H1 (cell line): ENCODE measurements at regions not wholly inside any gene's neighbourhood (a gene's known extent, or its start where the extent isn't known, plus 50 kb on each side); places are given as distances from the start of the nearest gene placed in this dataset.
"Not testable (repeated sequence)": the region's sequence is repeated elsewhere in the genome, so short reads cannot be mapped to it uniquely, and the experiment has no call there.

Experiments
- CTCF ChIA-PET: fragments of 300-600 bp; sonication (Branson Sonifier 250); formaldehyde crosslinking; loops from one replicate; lab custom pipeline; 2021; ENCODE audit not compliant: partially characterized antibody; lab: Charles Lee
- POLR2A ChIA-PET: fragments of 300-600 bp; sonication (Branson Sonifier 250); formaldehyde crosslinking; loops from one replicate; lab custom pipeline; 2021; ENCODE audit warnings: inconsistent platforms; ENCODE audit not compliant: partially characterized antibody; lab: Charles Lee
- DNase-seq, 2 experiments: peaks; one replicate each; pipeline versions ENCODE4 v3.0.0 to v3.0.0-alpha.2; 2010 to 2022; ENCODE audit warnings: low spot score in 2 of 2, low read depth in 1 of 2, mixed read lengths in 1 of 2
- FAIRE-seq: peaks from 2 replicates; lab custom pipeline; 2011; peaks lifted over from hg19 to GRCh38; lab: Jason Lieb, UNC
- H2AFZ ChIP-seq: 2 replicates; pipeline ENCODE4 v1.8.1; 2012; ENCODE audit warnings: low read length, inconsistent platforms
- H2AK5ac ChIP-seq: 2 replicates; pipeline ENCODE4 v1.6.1; 2013; ENCODE audit warnings: low read depth, low read length
- H2BK120ac ChIP-seq: replicated peaks from 2 replicates; pipeline ENCODE3; 2013; ENCODE audit warnings: low read depth, low read length, inconsistent platforms
- H2BK12ac ChIP-seq: 2 replicates; pipeline ENCODE4 v1.6.1; 2013; ENCODE audit warnings: low read depth, low read length
- H2BK15ac ChIP-seq: 2 replicates; pipeline ENCODE4 v1.6.1; 2013; ENCODE audit warnings: low read length
- H2BK20ac ChIP-seq: 2 replicates; pipeline ENCODE4 v1.6.1; 2013; ENCODE audit warnings: low read length
- H2BK5ac ChIP-seq: 2 replicates; pipeline ENCODE4 v1.6.1; 2013; ENCODE audit warnings: low read depth, low read length
- H3K14ac ChIP-seq: 2 replicates; pipeline ENCODE4 v1.6.1; 2013; ENCODE audit warnings: inconsistent platforms; ENCODE audit not compliant: insufficient read length
- H3K18ac ChIP-seq: 2 replicates; pipeline ENCODE4 v1.6.1; 2013; ENCODE audit warnings: low read length; ENCODE audit errors: extremely low read depth
- H3K23ac ChIP-seq: 2 replicates; pipeline ENCODE4 v1.6.1; 2013; ENCODE audit warnings: inconsistent platforms; ENCODE audit not compliant: insufficient read length
- H3K23me2 ChIP-seq: 2 replicates; pipeline ENCODE4 v1.6.1; 2013; ENCODE audit warnings: low read depth, low read length
- H3K27ac ChIP-seq: 2 replicates; pipeline ENCODE4 v1.6.1; 2011; ENCODE audit warnings: low read depth, low read length, inconsistent platforms
- H3K27me3 ChIP-seq, 4 experiments: replicated peaks in 1 of 4; 1 replicate in 1 of 4; 2 replicates in 3 of 4; pipeline versions ENCODE4 v1.6.1 to v1.8.1; 2011 to 2013; ENCODE audit warnings: low read length in 3 of 4, mild to moderate bottlenecking in 3 of 4, inconsistent platforms in 2 of 4, mixed read lengths in 2 of 4, moderate library complexity in 1 of 4; ENCODE audit not compliant: control insufficient read depth in 3 of 4, insufficient read depth in 3 of 4; ENCODE audit errors: extremely low read depth in 1 of 4
- H3K36me3 ChIP-seq, 4 experiments: 2 replicates each; pipeline versions ENCODE4 v1.6.1 to v1.8.1; 2011 to 2013; ENCODE audit warnings: mild to moderate bottlenecking in 4 of 4, low read length in 3 of 4, moderate library complexity in 2 of 4, control low read depth in 1 of 4, inconsistent platforms in 1 of 4; ENCODE audit not compliant: insufficient read depth in 4 of 4, control insufficient read depth in 2 of 4
- H3K4ac ChIP-seq: replicated peaks from 2 replicates; pipeline ENCODE3; 2013; ENCODE audit warnings: low read length, low read depth, mixed read lengths, inconsistent platforms; ENCODE audit not compliant: insufficient read length
- H3K4me1 ChIP-seq, 4 experiments: replicated peaks in 1 of 4; 1 replicate in 1 of 4; 2 replicates in 3 of 4; pipeline versions ENCODE4 v1.6.1 to v1.8.1; 2011 to 2013; ENCODE audit warnings: low read length in 3 of 4, inconsistent platforms in 2 of 4, mixed read lengths in 1 of 4; ENCODE audit not compliant: insufficient read depth in 4 of 4, control insufficient read depth in 3 of 4
- H3K4me2 ChIP-seq, 2 experiments: 2 replicates each; pipeline versions ENCODE4 v1.6.1 to v1.8.1; 2011 to 2013; ENCODE audit warnings: low read depth in 2 of 2, low read length in 2 of 2, control low read depth in 1 of 2, inconsistent platforms in 1 of 2, mild to moderate bottlenecking in 1 of 2; ENCODE audit not compliant: insufficient read depth in 1 of 2
- H3K4me3 ChIP-seq, 4 experiments: fragments of 200-600, 300-600 bp in 1 of 4; sonication (generic), shearing (Covaris generic), sonication (Bioruptor Twin) in 1 of 4; 2 replicates each; pipeline versions ENCODE4 v1.5.1 to v1.8.1; 2011 to 2016; ENCODE audit warnings: low read length in 4 of 4, low read depth in 3 of 4, control low read depth in 2 of 4, inconsistent platforms in 2 of 4, mild to moderate bottlenecking in 2 of 4, mixed read lengths in 1 of 4, moderate library complexity in 1 of 4; ENCODE audit not compliant: insufficient read depth in 2 of 4; ENCODE audit errors: extremely low read depth in 1 of 4
- H3K56ac ChIP-seq: replicated peaks from 2 replicates; pipeline ENCODE3; 2013; ENCODE audit warnings: low read depth, mild to moderate bottlenecking, mixed read lengths, low read length, inconsistent platforms; ENCODE audit not compliant: insufficient read length
- H3K79me1 ChIP-seq: 2 replicates; pipeline ENCODE4 v1.6.1; 2013; ENCODE audit warnings: low read depth, low read length, control low read depth
- H3K79me2 ChIP-seq, 2 experiments: 2 replicates each; pipeline versions ENCODE4 v1.6.1 to v1.8.1; 2012 to 2013; ENCODE audit warnings: low read length in 2 of 2, mild to moderate bottlenecking in 2 of 2, inconsistent platforms in 1 of 2; ENCODE audit not compliant: insufficient read depth in 2 of 2, control insufficient read depth in 1 of 2
- H3K9ac ChIP-seq, 4 experiments: replicated peaks in 1 of 4; 1 replicate in 1 of 4; 2 replicates in 3 of 4; pipeline versions ENCODE4 v1.6.1 to v1.8.1; 2011 to 2013; ENCODE audit warnings: low read depth in 3 of 4, low read length in 3 of 4, control low read depth in 2 of 4, mild to moderate bottlenecking in 2 of 4, moderate library complexity in 2 of 4, inconsistent platforms in 1 of 4; ENCODE audit errors: extremely low read depth in 1 of 4
- H3K9me3 ChIP-seq, 2 experiments: 2 replicates each; pipeline versions ENCODE4 v1.6.1 to v1.8.1; 2012 to 2013; ENCODE audit warnings: mild to moderate bottlenecking in 2 of 2, moderate library complexity in 2 of 2, control low read depth in 1 of 2, inconsistent platforms in 1 of 2, low read depth in 1 of 2, low read length in 1 of 2, mixed read lengths in 1 of 2; ENCODE audit not compliant: insufficient read depth in 2 of 2
- H4K20me1 ChIP-seq, 2 experiments: replicated peaks in 1 of 2; 2 replicates each; pipeline versions ENCODE3 to v1.8.1; 2011 to 2013; ENCODE audit warnings: inconsistent platforms in 2 of 2, low read length in 2 of 2, mild to moderate bottlenecking in 1 of 2; ENCODE audit not compliant: insufficient read depth in 2 of 2, control insufficient read depth in 1 of 2
- H4K5ac ChIP-seq: 2 replicates; pipeline ENCODE4 v1.6.1; 2013; ENCODE audit warnings: low read length, low read depth, mixed read lengths, inconsistent platforms; ENCODE audit not compliant: insufficient read length
- H4K8ac ChIP-seq: 2 replicates; pipeline ENCODE4 v1.8.0; 2013; ENCODE audit warnings: mild to moderate bottlenecking, moderate library complexity, low read length, inconsistent platforms; ENCODE audit not compliant: insufficient read depth; ENCODE audit errors: extremely low read depth
- H4K91ac ChIP-seq: replicated peaks from 2 replicates; pipeline ENCODE3; 2013; ENCODE audit warnings: low read length, mixed read lengths, inconsistent platforms; ENCODE audit not compliant: insufficient read length

DNA sequence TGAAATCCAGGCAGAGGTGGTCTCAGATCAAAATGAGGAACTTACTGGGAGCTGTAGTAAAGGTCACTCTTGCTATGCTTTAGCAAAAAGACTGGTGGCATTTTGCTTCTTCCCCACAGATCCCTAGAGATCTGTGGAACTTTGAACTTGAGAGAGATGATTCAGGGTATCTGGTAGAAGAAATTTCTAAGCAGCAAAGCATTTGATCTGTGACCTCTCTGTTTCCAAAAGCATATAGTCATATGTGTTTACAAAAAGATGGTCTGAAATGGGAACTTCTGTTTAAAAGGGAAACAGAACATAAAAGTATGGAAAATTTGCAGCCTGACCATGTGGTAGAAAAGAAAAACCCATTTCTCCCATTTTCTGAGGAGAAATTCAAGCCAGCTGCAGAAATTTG is 196.2 kb upstream of the PDZRN3 start:
- peaks cover 11 to 13% of the 10 kb centered on the region in 2 experiments for H3K9me3 ChIP-seq
- H2AK5ac ChIP-seq, H2AFZ ChIP-seq, FAIRE-seq, POLR2A ChIA-PET, H3K23ac ChIP-seq, H3K4me1 ChIP-seq, H3K56ac ChIP-seq, H2BK20ac ChIP-seq, H4K91ac ChIP-seq, H3K4ac ChIP-seq, H3K23me2 ChIP-seq, H3K4me2 ChIP-seq, H3K27ac ChIP-seq, H3K27me3 ChIP-seq, H3K79me2 ChIP-seq, H2BK12ac ChIP-seq, H3K36me3 ChIP-seq, H2BK15ac ChIP-seq, H2BK120ac ChIP-seq, H4K20me1 ChIP-seq, H3K79me1 ChIP-seq, H3K9ac ChIP-seq, DNase-seq, H3K18ac ChIP-seq, H4K5ac ChIP-seq, H2BK5ac ChIP-seq, H3K4me3 ChIP-seq, H4K8ac ChIP-seq, H3K14ac ChIP-seq: not testable (repeated sequence)
- CTCF ChIA-PET: interaction anchor here (0.6 kb wide), 1 partner anchor 141 kb away, joined by 3 read pairs; no protein-coding TSS in a partner anchor
